ENCODE measurements at regions not wholly inside any gene's neighbourhood (a gene's known extent, or its start where the extent isn't known, plus 50 kb on each side); places are given as distances from the start of the nearest gene placed in this dataset.
"Not testable (repeated sequence)": the region's sequence is repeated elsewhere in the genome, so short reads cannot be mapped to it uniquely, and the experiment has no call there.

GRCh38 chr7:17396692-17397091, 98.2 kb downstream of the AHR start:
- no peak for DNase-seq (ENCODE audit: low spot score)
- no peak for FAIRE-seq

- FAIRE-seq (no peak), DNase-seq (ENCODE audit: low spot score) (no peak)
Observed at GRCh38 chr7:17401791-17402627, 103.6 kb downstream of the AHR start.

- FAIRE-seq (no peak), DNase-seq (ENCODE audit: low spot score) (peak; percentile 21)
Observed at GRCh38 chr7:17402628-17403278, 104.3 kb downstream of the AHR start.

GRCh38 chr7:17404006-17404405, 105.6 kb downstream of the AHR start:
- no peak for FAIRE-seq
- no peak for DNase-seq (ENCODE audit: low spot score)

- DNase-seq (ENCODE audit: low spot score) (peak; percentile 95), FAIRE-seq (peak; percentile 88)
Observed at GRCh38 chr7:17405786-17406185, 107.3 kb downstream of the AHR start.

GRCh38 chr7:17406738-17407137, 108.3 kb downstream of the AHR start:
- FAIRE-seq = no peak
- DNase-seq (ENCODE audit: low spot score) = no peak

GRCh38 chr7:17407229-17407628, 108.8 kb downstream of the AHR start:
- FAIRE-seq (peak; percentile 81), DNase-seq (ENCODE audit: low spot score) (no peak)

GRCh38 chr7:17408245-17408903, 109.9 kb downstream of the AHR start:
- FAIRE-seq = peak; percentile 99
- peak; percentile 88 for DNase-seq (ENCODE audit: low spot score)

GRCh38 chr7:17408904-17409290, 110.4 kb downstream of the AHR start:
- FAIRE-seq = no peak
- no peak for DNase-seq (ENCODE audit: low spot score)

GRCh38 chr7:17411922-17412321, 113.5 kb downstream of the AHR start:
- DNase-seq (ENCODE audit: low spot score) (no peak), FAIRE-seq (no peak)

- FAIRE-seq (no peak), DNase-seq (ENCODE audit: low spot score) (no peak)
Observed at GRCh38 chr7:17412883-17413282, 114.4 kb downstream of the AHR start.

GRCh38 chr7:17415955-17416354, 117.5 kb downstream of the AHR start:
- FAIRE-seq = no peak

GRCh38 chr7:17420308-17421015, 122.0 kb downstream of the AHR start:
- not testable (repeated sequence) for FAIRE-seq; DNase-seq (ENCODE audit: low spot score)

More at GRCh38 chr7:17415955-17416354, 117.5 kb downstream of the AHR start:
- no peak for DNase-seq (ENCODE audit: low spot score)

GRCh38 chr7:17421941-17422340, 123.5 kb downstream of the AHR start:
- DNase-seq (ENCODE audit: low spot score) (no peak), FAIRE-seq (no peak)

- FAIRE-seq = no peak
Observed at GRCh38 chr7:17422966-17423365, 124.5 kb downstream of the AHR start.

GRCh38 chr7:17427924-17428323, 129.5 kb downstream of the AHR start:
- no peak for FAIRE-seq
- no peak for DNase-seq (ENCODE audit: low spot score)

More at GRCh38 chr7:17422966-17423365, 124.5 kb downstream of the AHR start:
- DNase-seq (ENCODE audit: low spot score) = no peak

- DNase-seq (ENCODE audit: low spot score) (no peak), FAIRE-seq (no peak)
Observed at GRCh38 chr7:17429579-17429978, 131.1 kb downstream of the AHR start.

GRCh38 chr7:17432793-17433192, 134.3 kb downstream of the AHR start:
- peak; percentile 31 for FAIRE-seq
- no peak for DNase-seq (ENCODE audit: low spot score)

GRCh38 chr7:17434191-17434590, 135.7 kb downstream of the AHR start:
- FAIRE-seq = no peak
- no peak for DNase-seq (ENCODE audit: low spot score)

- no peak for DNase-seq (ENCODE audit: low spot score)
Observed at GRCh38 chr7:17434841-17435692, 136.6 kb downstream of the AHR start.

GRCh38 chr7:17436126-17436525, 137.7 kb downstream of the AHR start:
- no peak for FAIRE-seq

More at GRCh38 chr7:17434841-17435692, 136.6 kb downstream of the AHR start:
- no peak for FAIRE-seq

More at GRCh38 chr7:17436126-17436525, 137.7 kb downstream of the AHR start:
- DNase-seq (ENCODE audit: low spot score) = no peak

All from RCC 7860 (cell line).